K562 (cell line): ENCODE measurements at regions not wholly inside any gene's neighbourhood (a gene's known extent, or its start where the extent isn't known, plus 50 kb on each side); places are given as distances from the start of the nearest gene placed in this dataset.

Experiments used
- ATAC-seq: fragments of 200-7000 bp; cut with Tn5 transposase; 3 replicates; pipeline ENCODE4 v1.9.1; 2020; ENCODE audit warnings: moderate library complexity
- BruUV-seq: library from RNA; stranded (reverse); fragments of 400-500 nt; replicated peaks from 2 replicates; lab custom pipeline; 2021; lab: Mats Ljungman, UMichigan
- CTCF ChIA-PET: fragments of 300-600 bp; formaldehyde crosslinking; extraction: SDS; loops from one replicate; lab custom pipeline; 2021; ENCODE audit warnings: low intra/inter-chr PET ratio; lab: Yijun Ruan, JAX
- POLR2A ChIA-PET: fragments of 300-600, 350-650 bp; sonication (Branson Sonifier 250); formaldehyde crosslinking; extraction: SDS; loops from one replicate; lab custom pipeline; 2021; ENCODE audit warnings: antibody characterized with exemption, inconsistent platforms; lab: Yijun Ruan, JAX
- DNase-seq, 4 experiments: peaks; one replicate each; pipeline versions ENCODE4 v3.0.0 to v3.0.0-alpha.2; 2011 to 2018; ENCODE audit warnings: low spot score in 3 of 4, mixed read lengths in 3 of 4; ENCODE audit errors: extremely low read depth in 1 of 4
- FAIRE-seq: peaks from 2 replicates; lab custom pipeline; 2011; peaks lifted over from hg19 to GRCh38; lab: Jason Lieb, UNC
- H2AFZ ChIP-seq: 2 replicates; pipeline ENCODE4 v1.6.0; 2011; ENCODE audit warnings: low read depth, low read length, control low read depth, inconsistent platforms
- H3K27ac ChIP-seq: fragments of 200-600 bp; 3 replicates; pipeline ENCODE4 v1.8.0; 2011; ENCODE audit warnings: low read depth, mild to moderate bottlenecking, control low read depth, inconsistent platforms, low read length, moderate library complexity, mixed read lengths; ENCODE audit errors: extremely low read depth
- H3K27me3 ChIP-seq, 2 experiments: fragments of 300-600 bp in 1 of 2; 2 replicates in 1 of 2; 3 replicates in 1 of 2; pipeline versions ENCODE4 v1.6.0 to v1.8.0; 2011; ENCODE audit warnings: inconsistent platforms in 2 of 2, low read length in 2 of 2, mild to moderate bottlenecking in 1 of 2, mixed read lengths in 1 of 2, moderate library complexity in 1 of 2; ENCODE audit not compliant: control insufficient read depth in 2 of 2, insufficient read depth in 2 of 2
- H3K36me3 ChIP-seq: fragments of 300-600 bp; 3 replicates; pipeline ENCODE4 v1.8.0; 2011; ENCODE audit warnings: mild to moderate bottlenecking, low read length, inconsistent platforms; ENCODE audit not compliant: control insufficient read depth, insufficient read depth
- H3K4me1 ChIP-seq, 2 experiments: fragments of 200-600 bp in 1 of 2; replicated peaks in 1 of 2; 2 replicates in 1 of 2; 3 replicates in 1 of 2; pipeline versions ENCODE4 v1.5.1 to v1.8.0; 2011; ENCODE audit warnings: inconsistent platforms in 2 of 2, low read length in 2 of 2, mild to moderate bottlenecking in 1 of 2, mixed read lengths in 1 of 2, moderate library complexity in 1 of 2; ENCODE audit not compliant: control insufficient read depth in 2 of 2, insufficient read depth in 2 of 2
- H3K4me2 ChIP-seq: 2 replicates; pipeline ENCODE4 v1.6.1; 2011; ENCODE audit warnings: low read length, control low read depth, inconsistent platforms, mixed read lengths; ENCODE audit not compliant: insufficient read depth
- H3K4me3 ChIP-seq: fragments of 200-600 bp; sonication (generic), shearing (Covaris generic); 2 replicates; pipeline ENCODE4 v1.5.1; 2016; ENCODE audit warnings: control low read depth, inconsistent platforms
- H3K79me2 ChIP-seq: fragments of 200-600 bp; 3 replicates; pipeline ENCODE4 v1.8.0; 2011; ENCODE audit warnings: low read length, inconsistent platforms; ENCODE audit not compliant: control insufficient read depth, insufficient read depth
- H3K9ac ChIP-seq, 2 experiments: 2 replicates each; pipeline versions ENCODE4 v1.6.0 to v1.6.1; 2011; ENCODE audit warnings: low read depth in 2 of 2, low read length in 2 of 2, control low read depth in 1 of 2, inconsistent platforms in 1 of 2, mild to moderate bottlenecking in 1 of 2, mixed read lengths in 1 of 2; ENCODE audit not compliant: insufficient read depth in 1 of 2
- H3K9me1 ChIP-seq: one replicate; pipeline ENCODE4 v1.6.0; 2011; ENCODE audit warnings: inconsistent platforms, mild to moderate bottlenecking, low read length, moderate library complexity; ENCODE audit not compliant: control insufficient read depth, insufficient read depth
- H3K9me3 ChIP-seq: replicated peaks from 2 replicates; pipeline ENCODE4 v1.5.1; 2011; ENCODE audit warnings: low read depth, low read length, inconsistent platforms; ENCODE audit not compliant: control insufficient read depth, insufficient read depth
- H4K20me1 ChIP-seq: replicated peaks from 2 replicates; pipeline ENCODE4 v1.6.1; 2011; ENCODE audit warnings: low read length, inconsistent platforms, mixed read lengths; ENCODE audit not compliant: control insufficient read depth, insufficient read depth
- BDP1 ChIP-seq: IDR thresholded peaks from 3 replicates; pipeline ENCODE4 v1.6.1; 2011; ENCODE audit not compliant: insufficient read length, insufficient read depth
- CHD4 ChIP-seq: fragments of 200-600 bp; sonication (generic); IDR thresholded peaks from 3 replicates; pipeline ENCODE4 v1.6.1; 2012; ENCODE audit warnings: low read depth, mild to moderate bottlenecking, mixed read lengths, low read length, inconsistent platforms; ENCODE audit not compliant: insufficient read depth, insufficient replicate concordance, poor library complexity, severe bottlenecking
- CTBP1 ChIP-seq: fragments of 450-650 bp; IDR thresholded peaks from 2 replicates; pipeline ENCODE4 v1.6.1; 2016; ENCODE audit warnings: borderline replicate concordance
- ETV5 ChIP-seq: sonication (generic); formaldehyde crosslinking; IDR thresholded peaks from 2 replicates; pipeline ENCODE4 v1.4.0; 2020; ENCODE audit warnings: low read depth, mild to moderate bottlenecking, missing genetic modification reagents
- GATAD2A ChIP-seq: fragments of 450-650 bp; IDR thresholded peaks from 2 replicates; pipeline ENCODE4 v1.6.1; 2017
- GATAD2B ChIP-seq: fragments of 450-650 bp; IDR thresholded peaks from 2 replicates; pipeline ENCODE4 v1.6.1; 2017; ENCODE audit warnings: mild to moderate bottlenecking, borderline replicate concordance
- HNRNPK ChIP-seq: fragments of 200-400 bp; formaldehyde crosslinking; IDR thresholded peaks from one replicate; pipeline ENCODE4 v1.6.1; 2018; ENCODE audit warnings: mild to moderate bottlenecking, low read depth, low read length; ENCODE audit not compliant: poor library complexity, severe bottlenecking
- KLF10 ChIP-seq: fragments of 250-450 bp; sonication (Bioruptor Pico); IDR thresholded peaks from 2 replicates; pipeline ENCODE4 v1.6.1; 2021; ENCODE audit warnings: matching md5 sums
- L3MBTL2 ChIP-seq: fragments of 450-650 bp; IDR thresholded peaks from 2 replicates; pipeline ENCODE4 v1.6.1; 2016; ENCODE audit warnings: mild to moderate bottlenecking, moderate library complexity
- LCOR ChIP-seq: sonication (generic); formaldehyde crosslinking; IDR thresholded peaks from 2 replicates; pipeline ENCODE4 v1.8.0; 2022; ENCODE audit warnings: mild to moderate bottlenecking, missing genetic modification reagents
- MTA2 ChIP-seq: fragments of 450-650 bp; IDR thresholded peaks from 2 replicates; pipeline ENCODE4 v1.6.1; 2016; ENCODE audit warnings: low read depth
- NFIX ChIP-seq: fragments of 250-450 bp; sonication (Bioruptor Pico); IDR thresholded peaks from 2 replicates; pipeline ENCODE4 v1.4.0; 2020; ENCODE audit warnings: low read depth, mild to moderate bottlenecking, moderate library complexity
- NR2F6 ChIP-seq: fragments of 450-650 bp; formaldehyde crosslinking; IDR thresholded peaks from 2 replicates; pipeline ENCODE4 v1.4.0; 2020; ENCODE audit warnings: mild to moderate bottlenecking
- RBM14 ChIP-seq: fragments of 200-400 bp; formaldehyde crosslinking; IDR thresholded peaks from 2 replicates; pipeline ENCODE4 v1.6.1; 2018; ENCODE audit warnings: low read depth, mild to moderate bottlenecking, low read length, moderate library complexity, borderline replicate concordance; ENCODE audit not compliant: insufficient read depth
- SIRT6 ChIP-seq: IDR thresholded peaks from one replicate; pipeline ENCODE4 v1.6.1; 2012; ENCODE audit warnings: low read depth, mild to moderate bottlenecking, control low read depth, inconsistent platforms, low read length, moderate library complexity
- WHSC1 ChIP-seq: IDR thresholded peaks from one replicate; pipeline ENCODE4 v1.6.1; 2012; ENCODE audit warnings: low read length, control low read depth, inconsistent platforms
- ZNF212 ChIP-seq: fragments of 450-650 bp; formaldehyde crosslinking; IDR thresholded peaks from 2 replicates; pipeline ENCODE4 v1.4.0; 2020; ENCODE audit warnings: mild to moderate bottlenecking
- ZNF551 ChIP-seq: fragments of 250-450 bp; sonication (Bioruptor Pico); IDR thresholded peaks from 2 replicates; pipeline ENCODE4 v1.5.0; 2021; ENCODE audit warnings: mild to moderate bottlenecking, moderate library complexity
- ZNF586 ChIP-seq: fragments of 450-650 bp; formaldehyde crosslinking; conservative IDR thresholded peaks from 2 replicates; pipeline ENCODE4 v1.4.0; 2020; ENCODE audit warnings: mild to moderate bottlenecking, moderate library complexity
- whole genome bisulfite sequencing: fragments of 100-300 bp; shearing (Covaris generic); methylation state at CpG from one replicate; pipeline ENCODE4 v1.1.6; 2016; ENCODE audit warnings: low coverage, mixed read lengths; ENCODE audit not compliant: insufficient coverage; ENCODE audit errors: missing lambda C conversion rate; 5-methylcytosine and 5-hydroxymethylcytosine counted together
- in situ Hi-C: fragments of 300-500 bp; cut with MboI; formaldehyde crosslinking; loops from 4 replicates; pipeline ENCODE4 v1.15.0; 2018; ENCODE audit warnings: inconsistent platforms, mixed read lengths
- intact Hi-C: fragments of 100-400 bp; cut with micrococcal nuclease; formaldehyde crosslinking; loops from 2 replicates; pipeline ENCODE4 v1.14.2; 2022
- TF ChIP-seq, protein P1 (sequence below): sonication (generic); formaldehyde crosslinking; IDR thresholded peaks from 2 replicates; pipeline ENCODE4 v1.8.1; 2023; ENCODE audit warnings: mild to moderate bottlenecking, missing genetic modification reagents
- TF ChIP-seq, protein P2 (sequence below): sonication (generic); formaldehyde crosslinking; IDR thresholded peaks from 2 replicates; pipeline ENCODE4 v1.8.0; 2022; ENCODE audit warnings: missing genetic modification reagents, mild to moderate bottlenecking, moderate library complexity, borderline replicate concordance

DNA sequence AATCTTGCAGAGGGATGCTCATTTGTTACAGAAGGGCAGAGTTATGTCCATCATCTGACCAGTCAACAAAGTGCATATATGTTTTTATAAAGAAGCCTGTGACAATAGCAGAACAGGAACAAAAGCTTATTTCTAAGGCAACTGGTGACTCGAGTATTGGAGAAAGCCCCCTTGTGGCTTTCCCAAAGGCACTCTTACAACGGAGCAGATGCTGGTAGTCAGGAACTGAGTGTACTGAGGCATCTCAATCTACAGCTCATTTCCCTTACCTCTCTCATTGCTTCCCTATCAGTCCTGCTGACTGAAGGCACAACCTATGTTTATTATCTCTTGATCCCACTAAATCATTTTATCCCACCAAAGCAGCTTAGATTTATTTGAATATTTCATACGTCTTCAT, 557.1 kb upstream of the CHAC2 start (continued):
- TF ChIP-seq CHD4 (no peak), ZNF551 (CRISPR knock-in tag) (no peak), HNRNPK (no peak), NR2F6 (CRISPR knock-in tag) (no peak), SIRT6 (no peak), ETV5 (CRISPR knock-in tag) (no peak), ZNF212 (no peak), NFIX (CRISPR knock-in tag) (no peak)

DNA sequence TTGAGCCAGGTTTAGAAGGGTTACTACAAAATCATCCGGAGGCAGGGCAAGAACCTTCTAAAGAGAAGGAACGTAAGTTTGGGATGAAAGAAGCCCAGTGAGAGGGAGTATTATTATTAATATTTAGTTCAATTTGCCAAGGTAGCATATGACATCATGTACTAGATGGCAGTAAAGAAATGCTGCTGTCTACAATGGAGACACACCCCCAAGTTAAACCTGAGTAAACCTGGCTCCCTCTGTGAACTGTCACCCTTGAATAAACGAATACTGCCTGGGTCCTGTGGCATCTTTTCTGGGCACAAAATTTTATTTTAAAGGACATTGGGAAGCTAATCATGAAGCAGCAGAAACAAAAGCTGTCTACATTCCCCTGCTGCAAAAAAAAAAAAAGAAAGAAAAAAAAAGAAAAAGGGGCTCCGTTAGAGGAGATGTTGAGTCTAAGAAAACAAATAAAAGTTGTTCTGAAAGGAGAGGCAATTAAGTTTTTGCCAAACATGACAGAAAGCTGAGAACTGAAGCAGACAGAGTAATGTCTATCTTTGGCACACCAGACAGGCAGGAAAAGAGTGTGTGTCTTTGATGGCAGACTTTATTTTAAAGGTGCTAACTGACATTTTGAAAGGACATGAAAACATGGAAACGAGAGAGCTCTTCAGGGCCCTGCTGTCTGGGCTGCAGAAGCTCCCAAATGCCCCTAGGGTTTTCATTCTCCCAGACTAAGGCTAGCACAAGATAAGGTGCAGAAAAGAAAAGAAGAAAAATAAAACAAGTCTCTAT, 557.7 kb upstream of the CHAC2 start:
- Histone ChIP-seq H3K9me1 (no peaks in the 10 kb centered on the region), H4K20me1 (no peaks in the 10 kb centered on the region), H3K9me3 (no peaks in the 10 kb centered on the region), H3K27ac (no peak overlapping the region), H3K9ac (no peak overlapping the region), H3K4me3 (no peak overlapping the region), H3K27me3 (no peaks in the 10 kb centered on the region), H3K36me3 (no peaks in the 10 kb centered on the region), H2AFZ (no peak overlapping the region), H3K79me2 (no peaks in the 10 kb centered on the region), H3K4me1 (no peaks in the 10 kb centered on the region), H3K4me2 (no peak overlapping the region)
- FAIRE-seq (no peak), ATAC-seq (no peak), DNase-seq (no peak)
- in situ Hi-C loops, result no loop called here
- CTCF ChIA-PET, result no interaction called here
- 0% methylated on average over 4 of the region's 5 CpGs for WGBS
- POLR2A ChIA-PET, result no interaction called here
- intact Hi-C loops, result no loop called here
- BruUV-seq, result no TSS peak
- TF ChIP-seq LCOR (CRISPR knock-in tag), result no peak
- no peak for TF ChIP-seq WHSC1
- no peak for TF ChIP-seq ZNF586 (CRISPR knock-in tag)
- no peak for TF ChIP-seq BDP1
- TF ChIP-seq, protein P1, sequence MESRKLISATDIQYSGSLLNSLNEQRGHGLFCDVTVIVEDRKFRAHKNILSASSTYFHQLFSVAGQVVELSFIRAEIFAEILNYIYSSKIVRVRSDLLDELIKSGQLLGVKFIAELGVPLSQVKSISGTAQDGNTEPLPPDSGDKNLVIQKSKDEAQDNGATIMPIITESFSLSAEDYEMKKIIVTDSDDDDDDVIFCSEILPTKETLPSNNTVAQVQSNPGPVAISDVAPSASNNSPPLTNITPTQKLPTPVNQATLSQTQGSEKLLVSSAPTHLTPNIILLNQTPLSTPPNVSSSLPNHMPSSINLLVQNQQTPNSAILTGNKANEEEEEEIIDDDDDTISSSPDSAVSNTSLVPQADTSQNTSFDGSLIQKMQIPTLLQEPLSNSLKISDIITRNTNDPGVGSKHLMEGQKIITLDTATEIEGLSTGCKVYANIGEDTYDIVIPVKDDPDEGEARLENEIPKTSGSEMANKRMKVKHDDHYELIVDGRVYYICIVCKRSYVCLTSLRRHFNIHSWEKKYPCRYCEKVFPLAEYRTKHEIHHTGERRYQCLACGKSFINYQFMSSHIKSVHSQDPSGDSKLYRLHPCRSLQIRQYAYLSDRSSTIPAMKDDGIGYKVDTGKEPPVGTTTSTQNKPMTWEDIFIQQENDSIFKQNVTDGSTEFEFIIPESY, result no peak
- no peak for TF ChIP-seq KLF10 (CRISPR knock-in tag)
- TF ChIP-seq GATAD2A, result no peak
- TF ChIP-seq, protein P2, sequence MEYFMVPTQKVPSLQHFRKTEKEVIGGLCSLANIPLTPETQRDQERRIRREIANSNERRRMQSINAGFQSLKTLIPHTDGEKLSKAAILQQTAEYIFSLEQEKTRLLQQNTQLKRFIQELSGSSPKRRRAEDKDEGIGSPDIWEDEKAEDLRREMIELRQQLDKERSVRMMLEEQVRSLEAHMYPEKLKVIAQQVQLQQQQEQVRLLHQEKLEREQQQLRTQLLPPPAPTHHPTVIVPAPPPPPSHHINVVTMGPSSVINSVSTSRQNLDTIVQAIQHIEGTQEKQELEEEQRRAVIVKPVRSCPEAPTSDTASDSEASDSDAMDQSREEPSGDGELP (CRISPR knock-in tag), result no peak
- TF ChIP-seq RBM14, result no peak
- no peak for TF ChIP-seq L3MBTL2
- TF ChIP-seq ZNF212, result no peak
- no peak for TF ChIP-seq CTBP1
- no peak for TF ChIP-seq GATAD2B
- TF ChIP-seq MTA2, result no peak
